Smooth muscle cell (in vitro differentiated cells): ENCODE measurements at regions not wholly inside any gene's neighbourhood (a gene's known extent, or its start where the extent isn't known, plus 50 kb on each side); places are given as distances from the start of the nearest gene placed in this dataset.

Experiments
- DNase-seq: peaks from one replicate; lab custom pipeline; 2025; ENCODE audit not compliant: unreplicated experiment; lab: John Stamatoyannopoulos, UW
- H2AFZ ChIP-seq: fragments of 200-600 bp; sonication (generic); 2 replicates; pipeline ENCODE4 v1.6.0; 2016; ENCODE audit warnings: antibody characterized with exemption, low read depth, mild to moderate bottlenecking
- H3F3A ChIP-seq: fragments of 200-600 bp; sonication (generic); 2 replicates; pipeline ENCODE4 v1.6.0; 2017; ENCODE audit warnings: antibody characterized with exemption, low read depth
- H3K27ac ChIP-seq: fragments of 200-600 bp; sonication (generic); 2 replicates; pipeline ENCODE4 v1.5.1; 2016; ENCODE audit warnings: low read depth, mild to moderate bottlenecking
- H3K27me3 ChIP-seq: fragments of 200-600 bp; sonication (generic); 2 replicates; pipeline ENCODE4 v1.6.1; 2016; ENCODE audit warnings: low read depth, mild to moderate bottlenecking
- H3K36me3 ChIP-seq: fragments of 200-600 bp; sonication (generic); 2 replicates; pipeline ENCODE4 v1.5.1; 2016; ENCODE audit warnings: low read depth
- H3K4me1 ChIP-seq: fragments of 200-600 bp; sonication (generic); 2 replicates; pipeline ENCODE4 v1.5.1; 2016; ENCODE audit warnings: low read depth
- H3K4me2 ChIP-seq: fragments of 200-600 bp; sonication (generic); 2 replicates; pipeline ENCODE4 v1.6.0; 2016; ENCODE audit warnings: mild to moderate bottlenecking
- H3K4me3 ChIP-seq: fragments of 200-600 bp; sonication (generic); 2 replicates; pipeline ENCODE4 v1.5.1; 2016; ENCODE audit warnings: mild to moderate bottlenecking
- H3K79me2 ChIP-seq: fragments of 200-600 bp; sonication (generic); 2 replicates; pipeline ENCODE4 v1.6.0; 2016; ENCODE audit warnings: low read depth, mild to moderate bottlenecking
- H3K9ac ChIP-seq: fragments of 200-600 bp; sonication (generic); 2 replicates; pipeline ENCODE4 v1.6.0; 2016; ENCODE audit warnings: low read depth
- H3K9me3 ChIP-seq: fragments of 200-600 bp; sonication (generic); replicated peaks from 2 replicates; pipeline ENCODE4 v1.5.1; 2016; ENCODE audit warnings: low read depth
- H4K20me1 ChIP-seq: fragments of 200-600 bp; sonication (generic); 2 replicates; pipeline ENCODE4 v1.6.0; 2016; ENCODE audit warnings: low read depth
- WGBS: methylation state at CpG from one replicate; pipeline ENCODE4 v1.1.7; 2016; ENCODE audit warnings: low lambda C conversion rate; 5-methylcytosine and 5-hydroxymethylcytosine counted together
- TF ChIP-seq, protein P1 (sequence below): fragments of 200-600 bp; sonication (generic); IDR thresholded peaks from 2 replicates; pipeline ENCODE4 v1.5.1; 2017; ENCODE audit warnings: borderline replicate concordance, mild to moderate bottlenecking, antibody characterized with exemption; ENCODE audit not compliant: insufficient read depth, poor library complexity, severe bottlenecking

DNA sequence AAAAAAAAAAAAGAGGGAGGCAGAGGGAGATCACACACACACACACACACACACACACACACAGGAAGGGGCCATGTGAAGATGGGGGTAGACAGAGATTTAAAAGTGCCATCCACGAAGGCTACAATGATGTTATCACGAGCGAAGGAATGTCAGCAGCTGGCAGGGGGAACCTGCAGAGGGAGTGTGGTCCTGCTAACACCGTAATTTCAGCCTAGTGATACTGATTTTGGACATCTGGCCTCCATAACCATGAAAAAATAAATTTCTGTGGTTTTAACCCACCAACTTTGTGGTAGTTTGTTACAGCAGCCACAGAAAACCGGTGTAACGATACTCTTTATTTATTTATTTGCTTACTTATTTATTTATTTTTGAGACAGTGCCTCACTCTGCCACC lies 76.0 kb downstream of the TMCO5A start:
- DNase-seq = no peak

DNA sequence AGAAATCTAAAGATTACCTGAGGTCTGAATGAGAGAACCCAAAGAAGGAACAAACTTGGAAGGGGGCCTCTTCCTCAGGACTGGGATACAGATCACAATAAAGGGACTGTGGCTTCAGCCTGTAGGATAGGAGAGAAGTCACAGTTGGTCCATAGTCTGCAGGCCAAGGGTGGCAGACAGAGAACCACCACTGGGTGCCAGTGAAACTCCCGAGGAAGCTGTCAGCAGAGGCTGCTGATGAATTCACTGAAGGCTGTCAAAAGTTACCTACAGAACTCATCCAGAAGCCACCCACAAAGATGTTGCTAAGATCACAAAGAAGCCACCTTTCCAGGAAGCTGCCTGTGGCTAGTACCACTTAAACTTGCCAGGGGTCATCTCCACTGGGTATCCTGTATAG lies 78.5 kb downstream of the TMCO5A start:
- WGBS = 94% methylated on average over 1 of the region's 1 CpG
- Histone ChIP-seq H3K27ac (no peak overlapping the region), H3K4me1 (no peaks in the 10 kb centered on the region), H3K4me2 (no peak overlapping the region), H2AFZ (no peak overlapping the region), H3K79me2 (no peaks in the 10 kb centered on the region), H3K9ac (no peak overlapping the region), H3K4me3 (no peak overlapping the region), H3K27me3 (no peaks in the 10 kb centered on the region), H3F3A (no peaks in the 10 kb centered on the region), H3K9me3 (no peaks in the 10 kb centered on the region), H3K36me3 (no peaks in the 10 kb centered on the region), H4K20me1 (no peaks in the 10 kb centered on the region)
- TF ChIP-seq, protein P1, sequence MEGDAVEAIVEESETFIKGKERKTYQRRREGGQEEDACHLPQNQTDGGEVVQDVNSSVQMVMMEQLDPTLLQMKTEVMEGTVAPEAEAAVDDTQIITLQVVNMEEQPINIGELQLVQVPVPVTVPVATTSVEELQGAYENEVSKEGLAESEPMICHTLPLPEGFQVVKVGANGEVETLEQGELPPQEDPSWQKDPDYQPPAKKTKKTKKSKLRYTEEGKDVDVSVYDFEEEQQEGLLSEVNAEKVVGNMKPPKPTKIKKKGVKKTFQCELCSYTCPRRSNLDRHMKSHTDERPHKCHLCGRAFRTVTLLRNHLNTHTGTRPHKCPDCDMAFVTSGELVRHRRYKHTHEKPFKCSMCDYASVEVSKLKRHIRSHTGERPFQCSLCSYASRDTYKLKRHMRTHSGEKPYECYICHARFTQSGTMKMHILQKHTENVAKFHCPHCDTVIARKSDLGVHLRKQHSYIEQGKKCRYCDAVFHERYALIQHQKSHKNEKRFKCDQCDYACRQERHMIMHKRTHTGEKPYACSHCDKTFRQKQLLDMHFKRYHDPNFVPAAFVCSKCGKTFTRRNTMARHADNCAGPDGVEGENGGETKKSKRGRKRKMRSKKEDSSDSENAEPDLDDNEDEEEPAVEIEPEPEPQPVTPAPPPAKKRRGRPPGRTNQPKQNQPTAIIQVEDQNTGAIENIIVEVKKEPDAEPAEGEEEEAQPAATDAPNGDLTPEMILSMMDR = no peak
- no peak for DNase-seq

More for the DNA sequence above, 76.0 kb downstream of the TMCO5A start:
- Histone ChIP-seq H3K79me2 (no peaks in the 10 kb centered on the region), H3K27me3 (no peaks in the 10 kb centered on the region), H3F3A (no peaks in the 10 kb centered on the region), H3K27ac (no peak overlapping the region), H2AFZ (no peak overlapping the region), H3K4me1 (no peaks in the 10 kb centered on the region), H4K20me1 (no peaks in the 10 kb centered on the region), H3K4me3 (no peak overlapping the region), H3K4me2 (no peak overlapping the region), H3K9ac (no peak overlapping the region), H3K9me3 (no peaks in the 10 kb centered on the region), H3K36me3 (no peaks in the 10 kb centered on the region)
- WGBS = 55% methylated on average over 6 of the region's 6 CpGs
- TF ChIP-seq, protein P1 = peak; percentile 17

DNA sequence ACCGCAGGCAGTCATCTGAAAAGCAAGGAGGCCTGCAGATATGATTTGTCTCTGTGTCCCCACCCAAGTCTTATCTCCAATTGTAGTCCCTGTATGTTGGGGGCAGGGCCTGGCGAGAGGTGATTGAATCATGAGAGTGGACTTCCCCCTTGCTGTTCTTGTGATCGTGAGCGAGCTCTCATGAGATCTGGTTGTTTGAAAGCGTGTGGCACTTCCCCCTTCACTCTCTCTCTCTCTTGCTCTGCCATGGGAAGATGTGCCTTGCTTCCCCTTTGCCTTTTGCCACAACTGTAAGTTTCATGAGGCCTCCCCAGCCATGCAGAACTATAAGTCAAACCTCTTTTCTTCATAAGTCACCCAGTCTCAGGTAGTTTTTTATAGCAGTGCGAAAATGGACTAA lies 83.3 kb downstream of the TMCO5A start:
- no peak overlapping the region for H3K4me3 ChIP-seq
- no peak overlapping the region for H3K4me2 ChIP-seq
- TF ChIP-seq, protein P1 = no peak
- no peak overlapping the region for H3K9ac ChIP-seq
- H3K27ac ChIP-seq = no peak overlapping the region
- DNase-seq = no peak
- H3K79me2 ChIP-seq = no peaks in the 10 kb centered on the region
- no peaks in the 10 kb centered on the region for H3K4me1 ChIP-seq
- no peaks in the 10 kb centered on the region for H3K9me3 ChIP-seq
- no peaks in the 10 kb centered on the region for H3K27me3 ChIP-seq
- no peak overlapping the region for H2AFZ ChIP-seq
- no peaks in the 10 kb centered on the region for H4K20me1 ChIP-seq
- no peaks in the 10 kb centered on the region for H3K36me3 ChIP-seq
- WGBS = 95% methylated on average over 6 of the region's 6 CpGs
- no peaks in the 10 kb centered on the region for H3F3A ChIP-seq

DNA sequence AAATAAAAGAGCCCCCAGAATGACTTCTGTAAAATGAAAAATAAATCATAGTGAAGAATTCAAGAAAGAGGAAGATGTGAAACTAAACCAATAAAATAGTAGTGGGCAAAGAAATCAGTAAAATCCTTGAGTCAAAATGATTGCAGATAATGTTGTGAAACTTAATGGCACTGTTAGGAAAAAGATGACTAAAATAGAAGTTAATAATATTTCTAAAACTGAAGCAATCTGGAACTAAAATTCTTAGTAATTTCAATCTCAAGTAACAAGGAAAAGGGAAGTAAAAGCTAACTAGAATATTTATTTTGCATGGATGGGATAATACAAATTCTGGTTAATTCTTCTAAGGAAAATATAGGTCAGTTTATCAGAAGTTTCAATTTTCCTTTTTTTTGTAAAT lies 84.6 kb downstream of the TMCO5A start:
- H3K36me3 ChIP-seq = no peaks in the 10 kb centered on the region
- H3K27ac ChIP-seq = no peak overlapping the region
- H2AFZ ChIP-seq = no peak overlapping the region
- H4K20me1 ChIP-seq = no peaks in the 10 kb centered on the region
- H3K4me2 ChIP-seq = no peak overlapping the region
- H3K9me3 ChIP-seq = no peaks in the 10 kb centered on the region
- no peaks in the 10 kb centered on the region for H3K4me1 ChIP-seq
- TF ChIP-seq, protein P1 = no peak
- H3K4me3 ChIP-seq = no peak overlapping the region
- H3F3A ChIP-seq = no peaks in the 10 kb centered on the region
- no peaks in the 10 kb centered on the region for H3K27me3 ChIP-seq
- no peak overlapping the region for H3K9ac ChIP-seq
- H3K79me2 ChIP-seq = no peaks in the 10 kb centered on the region
- DNase-seq = no peak
